ENCODE measurements at regions not wholly inside any gene's neighbourhood (a gene's known extent, or its start where the extent isn't known, plus 50 kb on each side); places are given as distances from the start of the nearest gene placed in this dataset.

GRCh38 chr2:14072338-14072737 is 560.2 kb upstream of the LRATD1 start:
- DNase-seq (ENCODE audit: extremely low spot score in 2 of 2) = no peak
- Histone ChIP-seq H3K9me3 (no peaks in the 10 kb centered on the region), H3K27ac (no peak overlapping the region), H3K4me1 (no peaks in the 10 kb centered on the region), H3K36me3 (no peaks in the 10 kb centered on the region), H3K4me3 (no peak overlapping the region), H3K27me3 (no peaks in the 10 kb centered on the region)
- intact Hi-C loops (cut with DNase I) = no loop called here
- TF ChIP-seq POLR2AphosphoS5 (IDR thresholded peaks at IDR 0.05; ENCODE audit: insufficient read depth in 1 of 2, low read depth in 1 of 2) (no peak), POLR2A (IDR thresholded peaks at IDR 0.05) (no peak), CTCF (IDR thresholded peaks at IDR 0.05) (no peak)

- no peak for TF ChIP-seq POLR2A (IDR thresholded peaks at IDR 0.05)
- no peak for TF ChIP-seq CTCF (IDR thresholded peaks at IDR 0.05)
- no peak for TF ChIP-seq POLR2AphosphoS5 (IDR thresholded peaks at IDR 0.05; ENCODE audit: insufficient read depth in 1 of 2, low read depth in 1 of 2)
- Histone ChIP-seq H3K36me3 (no peaks in the 10 kb centered on the region), H3K4me1 (no peaks in the 10 kb centered on the region), H3K4me3 (no peak overlapping the region), H3K9me3 (no peaks in the 10 kb centered on the region), H3K27me3 (no peaks in the 10 kb centered on the region), H3K27ac (no peak overlapping the region)
- DNase-seq (ENCODE audit: extremely low spot score in 2 of 2) = no peak
- intact Hi-C loops (cut with DNase I) = no loop called here
Measured at GRCh38 chr2:14074691-14075090, 557.8 kb upstream of the LRATD1 start.

- DNase-seq (ENCODE audit: extremely low spot score in 2 of 2) = no peak
- TF ChIP-seq CTCF (IDR thresholded peaks at IDR 0.05) (no peak), POLR2A (IDR thresholded peaks at IDR 0.05) (no peak), POLR2AphosphoS5 (IDR thresholded peaks at IDR 0.05; ENCODE audit: insufficient read depth in 1 of 2, low read depth in 1 of 2) (no peak)
- H3K4me3 ChIP-seq = no peak overlapping the region
- no peaks in the 10 kb centered on the region for H3K9me3 ChIP-seq
- no peaks in the 10 kb centered on the region for H3K4me1 ChIP-seq
- H3K27ac ChIP-seq = no peak overlapping the region
- H3K27me3 ChIP-seq = no peaks in the 10 kb centered on the region
- intact Hi-C loops (cut with DNase I) = no loop called here
- H3K36me3 ChIP-seq = no peaks in the 10 kb centered on the region
Measured at GRCh38 chr2:14079576-14079975, 552.9 kb upstream of the LRATD1 start.

GRCh38 chr2:14081521-14081920 is 551.0 kb upstream of the LRATD1 start:
- Histone ChIP-seq H3K27ac (no peak overlapping the region), H3K4me3 (no peak overlapping the region), H3K36me3 (no peaks in the 10 kb centered on the region), H3K27me3 (no peaks in the 10 kb centered on the region), H3K9me3 (no peaks in the 10 kb centered on the region), H3K4me1 (no peaks in the 10 kb centered on the region)
- no peak for TF ChIP-seq POLR2A (IDR thresholded peaks at IDR 0.05)
- TF ChIP-seq CTCF (IDR thresholded peaks at IDR 0.05) = no peak
- no peak for TF ChIP-seq POLR2AphosphoS5 (IDR thresholded peaks at IDR 0.05; ENCODE audit: insufficient read depth in 1 of 2, low read depth in 1 of 2)
- intact Hi-C loops (cut with DNase I) = no loop called here
- no peak for DNase-seq (ENCODE audit: extremely low spot score in 2 of 2)

GRCh38 chr2:14082640-14083039 is 549.9 kb upstream of the LRATD1 start:
- H3K27me3 ChIP-seq = no peaks in the 10 kb centered on the region
- intact Hi-C loops (cut with DNase I) = no loop called here
- no peak overlapping the region for H3K4me3 ChIP-seq
- H3K27ac ChIP-seq = no peak overlapping the region
- no peaks in the 10 kb centered on the region for H3K4me1 ChIP-seq
- H3K36me3 ChIP-seq = no peaks in the 10 kb centered on the region
- H3K9me3 ChIP-seq = no peaks in the 10 kb centered on the region
- DNase-seq (ENCODE audit: extremely low spot score in 2 of 2) = no peak
- no peak for TF ChIP-seq CTCF (IDR thresholded peaks at IDR 0.05)
- no peak for TF ChIP-seq POLR2AphosphoS5 (IDR thresholded peaks at IDR 0.05; ENCODE audit: insufficient read depth in 1 of 2, low read depth in 1 of 2)
- TF ChIP-seq POLR2A (IDR thresholded peaks at IDR 0.05) = no peak

All from vagina (tissue), 2 donors.